ENCODE measurements at regions not wholly inside any gene's neighbourhood (a gene's known extent, or its start where the extent isn't known, plus 50 kb on each side); places are given as distances from the start of the nearest gene placed in this dataset.
A peak's percentile ranks its signal among the peaks of the same experiment; 100 is the strongest.

DNA sequence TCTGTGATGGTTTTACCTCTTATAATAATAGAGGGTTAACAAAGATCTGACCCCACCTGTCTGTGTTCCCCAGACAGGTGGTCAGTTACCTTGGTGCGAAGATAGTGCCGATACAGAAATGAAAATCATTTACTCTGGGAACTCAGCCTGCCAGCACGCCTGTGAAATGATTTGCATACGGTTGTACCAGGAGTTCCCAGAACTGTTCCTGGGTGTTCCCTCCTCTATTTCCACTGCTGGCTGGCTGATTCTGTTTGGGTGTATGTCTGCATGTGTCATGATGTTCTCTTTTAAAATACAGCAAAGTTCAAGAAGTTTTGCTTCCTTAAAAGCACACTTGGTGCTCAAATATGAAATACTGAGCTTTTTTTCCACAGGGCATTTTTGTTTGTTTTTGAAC is 527.1 kb downstream of the FGF9 start:
- no peak for DNase-seq

DNA sequence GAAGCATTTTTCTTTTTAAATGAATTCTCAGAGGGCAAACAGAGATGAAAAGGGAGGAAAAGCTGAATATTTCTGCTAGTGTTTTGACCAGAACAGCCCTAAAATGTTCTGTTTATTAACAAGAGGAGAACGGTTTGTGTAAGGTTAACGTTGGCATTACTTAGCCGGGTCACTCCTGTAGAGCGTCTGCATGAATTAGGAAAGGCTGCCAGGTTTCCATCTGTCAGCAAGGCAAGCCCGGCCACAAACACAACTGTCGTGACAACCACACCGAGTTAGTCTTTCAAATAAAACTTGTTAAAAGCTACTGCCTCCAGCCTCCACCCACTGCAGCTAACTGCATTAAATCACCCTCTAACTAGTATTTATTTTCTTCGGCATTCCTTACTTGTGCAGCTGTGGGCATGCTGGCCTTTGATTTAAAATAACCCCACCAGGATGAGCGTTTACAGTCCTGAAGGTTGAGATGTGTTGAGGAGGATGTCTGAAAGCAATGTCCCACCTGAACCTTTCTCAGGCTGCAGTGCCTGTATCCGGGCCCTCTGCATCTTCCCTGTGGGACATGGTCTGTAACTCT is 527.9 kb downstream of the FGF9 start:
- DNase-seq: no peak

DNA sequence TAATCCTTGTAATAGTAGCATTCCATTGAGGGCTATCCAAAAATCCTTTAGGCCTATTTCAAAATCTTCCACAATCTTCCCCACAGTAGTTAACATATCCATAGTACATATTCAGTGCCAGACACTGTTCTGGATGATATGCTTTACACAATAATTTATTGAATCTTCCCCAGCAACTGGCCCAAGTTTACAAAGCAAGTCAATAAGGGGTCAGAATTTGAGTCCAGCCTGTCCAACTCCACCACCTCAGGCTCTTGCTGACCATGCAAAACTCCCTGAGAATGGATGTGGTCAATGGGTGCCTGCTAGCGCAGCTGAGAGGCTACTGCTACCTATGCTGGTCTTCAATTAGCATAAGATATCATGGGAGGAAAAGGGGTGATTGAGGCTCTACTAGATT is 529.6 kb downstream of the FGF9 start:
- no peak for DNase-seq

DNA sequence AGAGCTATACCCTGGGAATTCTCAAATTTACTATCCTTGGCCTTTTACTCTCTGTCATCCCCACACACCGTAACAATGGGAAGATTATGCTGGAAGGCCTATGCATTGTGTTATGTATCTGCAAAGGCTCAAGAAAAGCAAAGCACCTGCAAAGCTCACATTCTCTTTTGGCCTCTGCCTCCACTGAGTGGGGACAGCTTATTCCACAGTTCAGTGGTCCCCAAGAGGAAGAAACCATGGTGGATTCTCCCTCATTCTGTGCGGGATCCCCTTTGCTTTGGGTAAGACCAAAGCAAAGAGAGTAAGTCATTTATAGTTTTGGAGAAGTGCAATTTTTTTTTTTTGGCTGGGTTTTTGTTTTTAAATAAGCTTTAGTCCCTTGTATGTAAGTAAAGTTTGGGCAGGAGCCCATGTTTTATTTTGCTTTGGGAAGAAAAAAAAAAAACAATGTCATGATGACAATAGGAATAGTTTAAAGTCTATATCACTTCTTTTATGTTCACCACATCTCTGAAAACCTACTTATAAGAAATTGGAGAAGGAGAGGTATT is 530.6 kb downstream of the FGF9 start:
- DNase-seq: no peak

DNA sequence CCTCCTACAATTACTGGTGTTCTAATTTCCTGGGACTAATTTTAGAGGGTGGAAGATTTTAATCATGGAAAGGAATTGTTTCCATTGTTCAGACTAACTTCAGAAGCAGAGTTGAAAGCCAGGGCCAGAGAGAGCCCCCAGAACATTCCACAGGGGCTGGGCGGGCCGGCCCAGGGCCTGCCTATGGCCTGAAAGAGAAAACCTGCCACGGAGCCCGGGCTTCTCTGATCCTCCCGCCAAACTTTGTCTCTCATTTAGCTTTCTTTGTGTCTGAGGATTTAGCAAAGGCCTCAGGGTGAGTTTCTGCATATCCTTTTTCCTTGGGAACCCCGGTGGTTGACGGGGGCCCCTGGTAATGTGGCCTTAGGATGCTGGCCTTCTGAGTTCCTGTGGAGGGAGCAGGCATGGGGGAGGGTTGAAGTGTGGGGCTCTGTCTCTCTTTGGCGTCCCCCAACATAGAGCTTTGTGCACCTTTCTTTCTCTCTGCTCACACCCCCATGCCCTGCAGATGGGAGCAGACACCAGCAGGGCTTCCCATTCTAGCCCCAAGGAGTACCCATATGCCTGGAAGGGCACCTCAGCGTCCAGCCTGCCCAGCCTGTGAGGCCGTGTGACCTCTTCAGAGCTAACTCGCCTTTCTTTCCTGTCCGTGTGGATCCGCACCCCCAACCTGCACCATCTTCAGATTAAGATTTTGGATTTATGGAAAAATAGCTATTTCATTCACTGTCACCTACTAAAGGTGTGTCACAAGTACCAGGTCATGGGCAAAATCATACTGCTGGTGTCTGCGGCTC is 539.5 kb downstream of the FGF9 start:
- no peak for DNase-seq

DNA sequence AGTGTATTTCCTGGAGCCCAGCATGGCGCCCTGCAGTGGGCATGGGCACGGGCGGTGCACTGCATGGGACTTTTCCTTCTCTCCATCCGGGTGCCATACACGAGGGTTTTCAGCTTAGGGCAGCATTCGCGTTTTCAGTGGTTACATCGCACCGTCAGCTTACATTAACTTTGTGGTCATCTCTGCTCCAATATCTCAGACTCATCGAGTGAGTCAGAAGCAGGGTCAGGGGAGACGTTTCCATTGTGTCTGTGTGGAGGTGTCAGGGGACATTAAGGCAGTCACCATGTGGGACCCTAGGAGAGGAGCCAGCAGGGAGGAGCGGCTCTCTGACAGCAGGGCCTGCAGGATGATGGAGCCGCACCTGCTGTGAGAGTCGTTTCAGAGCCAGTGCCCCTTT is 541.0 kb downstream of the FGF9 start:
- DNase-seq: no peak

DNA sequence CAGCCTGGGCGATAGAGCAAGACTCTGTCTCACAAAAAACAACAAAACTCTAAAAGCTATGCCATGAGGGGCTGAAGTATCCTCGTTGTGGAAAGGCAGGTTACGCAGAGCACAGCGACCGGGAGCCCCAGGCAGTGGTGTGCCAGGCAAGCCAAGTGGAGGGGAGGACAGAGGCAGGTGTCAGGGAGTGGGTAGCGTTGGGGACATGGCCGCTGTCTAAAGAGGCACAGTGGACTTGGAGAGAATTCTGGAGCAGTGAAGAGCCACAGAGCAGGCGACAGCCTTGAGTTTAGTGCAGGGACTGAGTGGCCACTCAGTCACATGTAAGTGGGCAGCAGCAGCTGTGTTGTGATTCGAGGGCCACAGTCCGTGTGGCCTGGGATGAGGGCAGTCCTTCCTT is 541.7 kb downstream of the FGF9 start:
- DNase-seq: no peak

DNA sequence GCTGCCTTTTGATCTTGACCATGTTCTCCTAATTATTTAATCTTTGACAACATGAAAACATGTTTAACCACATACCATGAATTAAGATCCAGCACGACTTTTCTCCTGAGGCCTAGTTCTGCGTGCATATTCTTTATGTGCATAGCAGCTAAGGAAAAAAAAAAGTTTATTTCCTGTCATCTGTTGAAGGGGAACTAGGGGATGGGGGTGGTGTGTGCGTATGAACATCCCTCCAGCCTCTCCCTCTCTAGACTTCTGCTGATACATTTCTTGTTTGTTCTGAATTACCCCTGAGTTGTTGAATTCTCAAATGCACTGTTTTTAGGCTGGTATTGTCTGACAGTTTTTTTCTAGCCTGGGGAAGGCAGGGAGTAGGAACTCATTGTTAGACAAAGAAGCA is 543.3 kb downstream of the FGF9 start:
- DNase-seq: peak; percentile 4

DNA sequence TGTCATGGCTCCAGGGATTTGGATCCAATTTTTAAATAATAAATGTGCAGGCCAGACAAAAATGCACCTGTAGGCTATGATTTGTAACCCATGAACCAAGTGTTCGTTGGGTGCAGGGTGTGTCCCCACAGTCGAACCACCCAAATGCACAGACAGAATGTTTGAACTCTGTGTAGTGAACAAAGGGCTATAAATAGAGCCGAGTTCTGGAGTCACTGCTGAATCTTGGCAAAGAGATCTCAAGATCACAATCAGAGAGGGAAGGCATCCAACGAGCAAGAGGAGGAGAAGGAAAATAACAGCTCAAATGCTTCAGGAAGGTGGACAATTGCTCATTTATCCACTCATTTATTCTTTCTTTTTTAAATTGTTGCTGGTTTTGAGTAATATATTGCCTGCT is 547.9 kb downstream of the FGF9 start:
- no peak for DNase-seq

DNA sequence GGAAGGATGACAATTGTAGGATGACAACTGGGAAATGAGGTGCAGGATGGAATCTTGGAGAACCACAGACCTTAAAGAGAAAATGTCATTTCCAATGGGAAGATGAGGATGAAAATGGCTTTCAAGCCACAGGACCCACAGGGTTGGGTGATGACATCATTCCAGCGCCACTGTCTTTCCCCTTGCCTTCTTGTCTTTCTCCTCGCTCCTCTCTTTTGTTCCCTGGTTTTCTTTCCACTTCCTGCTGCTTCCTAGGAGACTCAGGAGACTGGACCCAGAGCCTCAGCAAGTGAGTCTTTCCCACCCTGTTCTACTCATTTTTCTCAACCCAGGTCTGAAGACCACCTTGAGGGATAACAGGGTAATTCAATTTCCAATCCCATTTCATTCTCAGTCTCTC is 548.8 kb downstream of the FGF9 start:
- DNase-seq: no peak

DNA sequence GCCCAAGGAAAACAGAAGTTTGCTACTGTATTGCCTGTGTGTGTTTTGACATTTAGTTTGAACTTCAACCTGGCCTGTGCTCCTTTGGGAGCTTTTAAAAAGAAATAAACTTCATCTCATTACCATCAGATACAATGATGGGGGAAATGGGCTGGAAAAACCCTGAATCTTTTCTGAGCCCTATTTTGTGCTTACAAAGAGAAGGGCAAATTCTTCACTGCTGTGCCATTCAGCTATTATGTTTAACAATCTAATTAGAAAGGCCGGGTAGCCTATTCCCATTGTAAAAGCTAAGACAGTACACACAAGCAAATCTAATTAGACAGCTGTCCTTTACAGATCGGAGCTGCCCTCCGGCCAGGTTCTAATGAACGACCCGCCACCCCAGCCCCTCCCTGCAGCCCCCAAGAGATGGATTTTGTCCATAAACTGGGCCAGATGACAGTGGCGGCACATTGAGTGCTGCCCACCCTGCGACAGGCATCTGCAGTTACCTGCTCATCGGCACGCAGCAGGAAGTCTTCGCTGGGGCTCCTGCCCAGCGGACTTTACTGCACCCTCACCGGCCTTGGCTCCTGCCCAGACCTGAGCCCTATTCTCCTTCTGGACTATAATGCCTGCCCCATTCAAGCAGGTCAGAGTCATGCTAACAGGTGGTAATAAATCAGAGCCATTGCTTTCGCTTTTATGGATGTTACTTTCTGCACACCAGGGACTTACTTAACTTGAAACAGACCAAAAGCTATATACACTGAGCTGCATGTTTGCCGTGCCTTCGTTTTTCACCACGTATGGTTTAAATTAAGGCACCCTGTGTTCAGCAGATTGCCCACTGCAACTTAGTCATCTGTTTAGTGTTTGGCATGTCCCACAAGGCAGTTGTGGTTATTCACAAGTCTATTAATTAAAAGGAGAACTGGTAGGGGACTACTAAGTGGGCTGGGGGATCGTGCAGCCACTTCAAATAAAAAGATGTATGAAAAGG is 549.6 kb downstream of the FGF9 start:
- no peak for DNase-seq

DNA sequence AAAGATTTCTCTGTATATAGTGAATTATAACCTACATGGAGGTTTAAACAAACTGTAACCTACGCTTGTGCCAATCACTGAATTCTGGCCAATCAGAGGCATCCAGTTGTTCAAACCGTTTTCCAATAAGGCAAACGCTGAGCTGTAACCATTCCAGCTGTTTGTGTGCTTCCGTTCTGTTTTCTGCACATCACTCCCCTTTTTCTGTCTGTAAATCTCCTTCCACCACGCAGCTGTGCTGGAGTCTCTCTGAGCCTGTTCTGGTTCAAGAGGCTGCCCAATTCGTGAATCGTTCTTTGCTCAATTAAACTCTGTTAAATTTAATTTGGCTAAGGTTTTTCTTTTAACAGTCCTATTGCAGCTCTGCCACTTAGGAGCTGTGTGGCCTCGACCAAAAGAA is 552.5 kb downstream of the FGF9 start:
- DNase-seq: no peak

DNA sequence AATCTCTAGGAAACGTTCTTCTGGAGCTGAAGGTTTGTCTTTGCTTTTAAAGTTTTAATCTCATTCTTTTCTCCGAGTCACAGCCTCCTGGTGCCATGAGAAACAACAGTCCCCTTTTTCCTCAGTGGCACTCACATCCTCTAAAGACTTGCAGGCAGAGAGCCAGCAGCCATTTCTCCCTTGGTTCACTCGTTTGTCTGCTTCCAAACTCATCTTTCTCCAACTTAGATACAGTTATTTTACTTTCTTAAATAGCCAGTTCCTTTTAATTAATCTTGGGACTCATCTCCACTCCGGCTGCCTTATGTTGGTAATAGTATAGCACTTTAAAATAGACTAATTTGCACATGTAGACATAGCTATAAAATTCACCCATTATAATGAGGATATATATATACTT is 555.2 kb downstream of the FGF9 start:
- DNase-seq: no peak

DNA sequence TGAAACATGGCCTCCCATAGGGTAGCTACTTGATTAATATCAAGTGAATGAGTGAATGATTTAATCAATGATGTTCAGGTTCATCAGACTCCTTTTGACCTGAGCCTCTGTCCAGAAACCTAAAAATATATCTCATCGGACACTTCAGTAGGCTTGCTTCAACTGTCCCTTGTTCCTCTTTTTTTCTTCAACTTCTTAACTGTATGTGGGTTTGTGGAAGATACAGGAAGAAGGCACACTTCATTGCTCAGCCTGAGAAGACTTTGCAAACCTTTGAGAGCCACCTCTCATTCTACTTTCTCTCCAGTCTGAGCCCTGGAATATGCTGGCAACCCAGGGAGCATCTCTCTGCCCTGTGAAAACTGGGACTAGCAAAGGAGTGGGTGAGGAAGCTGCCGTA is 557.0 kb downstream of the FGF9 start:
- no peak for DNase-seq

DNA sequence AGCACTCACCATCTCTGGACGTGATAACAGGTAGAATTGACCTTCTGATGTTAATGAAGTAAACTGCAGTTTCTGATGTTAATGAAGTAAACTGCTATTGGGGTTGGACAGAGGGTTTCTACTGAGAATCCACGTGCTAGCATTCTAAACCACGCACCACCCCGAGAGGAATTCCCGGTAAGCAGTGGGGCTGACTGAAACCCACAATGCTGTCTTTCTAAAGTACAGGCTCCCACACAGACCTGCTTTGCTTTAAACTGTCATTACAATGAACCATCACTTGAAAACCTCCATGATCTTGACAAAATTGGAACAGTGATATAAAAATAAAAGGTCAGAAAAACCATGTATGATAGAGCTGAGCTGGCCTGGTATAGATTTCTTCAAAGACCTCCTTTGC is 559.0 kb downstream of the FGF9 start:
- no peak for DNase-seq

DNA sequence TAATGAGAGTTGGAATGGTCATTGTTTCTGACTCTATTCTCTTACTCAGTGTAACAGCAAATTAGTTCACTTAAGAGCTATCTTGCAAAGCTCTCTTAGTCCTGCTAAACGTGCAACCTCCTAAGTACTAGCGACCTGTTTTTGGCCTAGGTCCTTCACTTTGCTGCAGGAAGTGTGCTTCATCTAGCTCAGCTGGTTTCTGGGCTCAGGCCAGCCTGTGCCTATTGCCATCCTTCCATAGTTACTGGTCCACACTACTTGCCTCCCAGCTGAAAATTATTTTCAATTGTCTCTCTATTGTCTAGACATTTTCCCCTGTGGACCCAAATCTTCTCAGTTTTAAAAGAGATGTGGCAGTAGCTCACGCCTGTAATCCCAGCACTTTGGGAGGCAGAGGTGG is 561.3 kb downstream of the FGF9 start:
- DNase-seq: no peak

DNA sequence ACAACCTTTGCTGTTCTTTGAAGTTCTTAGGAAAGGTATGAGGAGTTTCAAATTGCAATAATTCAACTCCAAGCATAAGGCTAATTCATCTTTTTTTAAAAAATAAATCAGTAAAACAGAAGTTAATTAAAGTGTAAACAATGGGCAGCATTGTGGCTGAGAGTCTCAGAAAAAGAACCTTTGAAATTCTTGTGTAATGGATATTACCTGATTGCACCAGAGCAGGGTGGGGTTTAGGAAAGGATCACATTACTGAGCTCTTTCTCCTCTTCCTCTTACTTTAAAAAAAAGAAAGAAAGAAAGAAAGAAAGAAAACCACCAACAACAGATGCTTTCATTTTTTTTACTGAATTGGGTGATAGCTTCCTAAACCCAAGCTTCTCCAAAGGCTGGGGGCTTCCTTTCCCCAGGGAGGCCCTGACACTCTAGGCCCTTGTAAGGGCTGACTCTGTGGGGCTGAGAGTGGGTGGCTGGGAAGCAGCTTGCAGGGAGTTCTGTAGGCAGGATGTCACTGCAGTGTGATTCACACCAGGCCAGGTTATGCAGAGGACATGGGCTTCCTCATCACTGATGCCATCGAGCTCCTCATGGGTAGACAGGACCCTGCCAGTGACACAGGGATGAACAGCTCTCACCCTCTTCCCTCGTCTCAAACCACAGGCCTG is 564.5 kb downstream of the FGF9 start:
- DNase-seq: peak; percentile 16

DNA sequence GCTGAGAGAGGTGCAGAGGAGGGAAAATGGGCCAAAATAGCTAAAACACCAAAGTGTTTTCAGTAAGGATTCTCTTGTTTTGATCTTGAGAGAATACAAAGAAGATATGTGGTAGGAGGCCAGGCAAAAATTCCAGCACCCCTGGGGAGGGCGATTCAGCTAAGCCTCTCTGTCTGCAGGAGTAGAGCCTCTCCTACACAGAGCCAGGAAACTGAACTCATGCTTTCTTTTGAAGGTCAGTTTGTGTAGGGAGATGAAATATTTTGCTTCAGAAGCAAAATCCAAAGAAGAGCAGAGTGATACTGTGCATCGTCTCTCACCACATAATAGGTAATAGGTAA is 565.0 kb downstream of the FGF9 start:
- DNase-seq: no peak

DNA sequence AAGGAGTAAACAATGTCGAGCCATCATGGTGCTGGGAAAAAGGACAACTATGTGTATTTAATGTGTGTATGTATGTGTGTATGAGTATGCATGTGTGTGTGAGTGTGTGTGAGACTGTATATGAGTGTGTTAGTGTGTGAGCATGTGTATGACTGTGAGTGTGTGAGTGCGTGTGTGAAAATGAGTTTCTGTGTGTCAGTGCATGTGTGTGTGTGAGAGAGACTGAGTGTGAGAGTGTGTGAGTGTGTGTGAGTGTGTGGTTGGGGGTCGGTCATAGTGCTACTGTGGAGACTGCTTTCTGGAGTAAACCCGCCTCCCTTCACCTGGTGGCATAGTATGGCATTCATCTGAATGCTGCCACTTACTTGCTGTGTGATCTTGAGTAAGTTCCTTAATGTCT is 567.4 kb downstream of the FGF9 start:
- no peak for DNase-seq

DNA sequence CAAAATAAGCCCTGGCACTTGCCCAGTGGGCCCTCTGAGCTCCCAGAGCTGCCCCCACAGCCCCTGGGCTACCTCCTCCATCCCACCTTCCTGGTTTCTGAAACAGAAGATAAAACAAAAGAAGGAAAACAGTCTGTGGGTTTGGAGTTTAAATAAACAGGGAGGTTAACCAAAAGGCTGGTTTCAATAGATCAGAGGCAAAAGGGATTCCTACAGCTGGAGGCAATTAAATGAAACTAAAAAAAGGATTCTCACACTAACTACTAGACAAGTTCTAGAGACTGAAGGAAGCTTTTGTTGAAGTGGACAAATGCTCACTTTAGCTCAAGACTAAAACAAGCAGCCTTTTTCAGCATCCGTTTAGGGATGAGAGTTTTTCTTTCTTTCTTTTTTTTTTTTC is 569.8 kb downstream of the FGF9 start:
- DNase-seq: no peak

DNA sequence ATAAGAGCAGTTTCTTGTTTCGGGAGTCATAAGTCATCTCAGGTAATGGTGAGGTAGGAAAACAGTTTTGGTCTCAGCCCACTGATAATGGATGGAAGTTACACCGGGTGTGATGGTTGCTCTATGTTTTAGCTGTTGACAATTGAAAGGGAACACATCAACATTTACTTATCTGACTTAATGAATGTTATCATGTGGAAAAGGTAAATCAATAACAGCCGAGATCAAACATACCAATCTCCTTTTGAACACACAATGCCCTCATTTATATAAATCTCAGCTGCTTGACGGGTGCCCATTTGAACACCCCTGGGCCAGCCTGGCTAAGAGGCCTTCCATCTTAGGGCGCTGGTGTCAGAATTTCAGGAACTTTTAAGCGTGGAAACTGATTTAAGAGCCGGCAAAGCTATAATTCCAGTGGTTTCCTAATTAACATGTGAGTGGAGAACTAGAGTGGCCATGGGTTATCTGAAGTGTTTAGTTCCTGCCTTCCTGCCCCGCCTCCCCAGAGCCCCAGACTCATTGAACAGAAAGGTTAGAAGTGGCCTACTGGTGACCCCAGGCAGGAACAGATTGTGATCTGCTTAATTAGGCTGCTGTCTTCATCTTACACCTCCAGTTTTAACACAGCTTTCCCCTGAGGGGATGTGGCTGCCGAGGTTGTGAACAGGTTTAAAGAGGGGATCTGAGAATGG is 572.7 kb downstream of the FGF9 start:
- no peak for DNase-seq

DNA sequence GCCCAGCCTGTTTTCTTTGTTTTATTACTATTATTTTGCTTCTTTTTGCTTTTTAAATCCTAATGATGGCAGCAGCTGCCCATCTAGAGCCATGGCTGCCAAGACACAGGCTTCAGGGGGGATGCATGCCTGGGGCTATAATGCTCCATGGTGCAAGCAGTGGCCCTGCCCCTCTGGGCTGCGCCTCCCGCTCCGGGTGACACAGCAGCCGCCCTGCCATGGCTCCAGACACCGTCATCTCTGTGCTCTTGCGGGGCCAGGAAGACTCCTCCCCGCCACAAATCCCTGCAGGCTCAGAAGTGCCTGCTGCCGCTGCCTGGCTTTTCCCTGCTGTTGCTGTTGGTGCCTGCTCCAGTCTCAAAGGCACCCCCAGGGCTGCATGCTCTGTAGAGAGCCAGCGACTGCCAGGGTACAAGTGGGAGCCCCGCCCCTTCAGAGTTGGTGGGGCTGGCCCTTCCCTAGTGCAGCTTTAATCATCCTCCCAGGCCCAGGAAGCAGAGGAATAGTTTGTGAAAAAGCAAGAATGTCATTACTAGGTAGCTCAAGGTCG is 581.5 kb downstream of the FGF9 start:
- no peak for DNase-seq

All from CD4-positive, alpha-beta T cell treated with Interleukin-6 for 4 hours (primary cell).